Upper lobe of right lung (tissue), 1 donor: ENCODE measurements at regions not wholly inside any gene's neighbourhood (a gene's known extent, or its start where the extent isn't known, plus 50 kb on each side); places are given as distances from the start of the nearest gene placed in this dataset.

ENCODE experiments used
- ATAC-seq: fragments of 200-7000 bp; cut with Tn5 transposase; one replicate; pipeline ENCODE4 v1.9.1; 2020; ENCODE audit warnings: mild to moderate bottlenecking, moderate library complexity
- DNase-seq: peaks from one replicate; pipeline ENCODE4 v3.0.0-alpha.2; 2020
- H3K27ac ChIP-seq: fragments of 200-600 bp; one replicate; pipeline ENCODE4 v1.8.0; 2022
- H3K27me3 ChIP-seq: fragments of 200-600 bp; one replicate; pipeline ENCODE4 v1.8.0; 2022; ENCODE audit warnings: mild to moderate bottlenecking
- H3K36me3 ChIP-seq: fragments of 200-600 bp; one replicate; pipeline ENCODE4 v1.8.0; 2022
- H3K4me1 ChIP-seq: fragments of 200-600 bp; one replicate; pipeline ENCODE4 v1.8.0; 2022
- H3K4me3 ChIP-seq: fragments of 200-600 bp; one replicate; pipeline ENCODE4 v1.8.0; 2022; ENCODE audit warnings: mild to moderate bottlenecking
- H3K9me3 ChIP-seq: fragments of 200-600 bp; one replicate; pipeline ENCODE4 v1.8.0; 2022
- intact Hi-C: fragments of 100-400 bp; cut with DNase I; formaldehyde crosslinking; loops from one replicate; pipeline ENCODE4 v1.11.0; 2022
- TF ChIP-seq, protein P1 (sequence below): fragments of 200-600 bp; IDR thresholded peaks from one replicate; pipeline ENCODE4 v1.8.0; 2022; ENCODE audit warnings: antibody characterized with exemption
- donor health status: DM: no; HTN: yes; CAD: no; lungs with severe emphysema.

DNA sequence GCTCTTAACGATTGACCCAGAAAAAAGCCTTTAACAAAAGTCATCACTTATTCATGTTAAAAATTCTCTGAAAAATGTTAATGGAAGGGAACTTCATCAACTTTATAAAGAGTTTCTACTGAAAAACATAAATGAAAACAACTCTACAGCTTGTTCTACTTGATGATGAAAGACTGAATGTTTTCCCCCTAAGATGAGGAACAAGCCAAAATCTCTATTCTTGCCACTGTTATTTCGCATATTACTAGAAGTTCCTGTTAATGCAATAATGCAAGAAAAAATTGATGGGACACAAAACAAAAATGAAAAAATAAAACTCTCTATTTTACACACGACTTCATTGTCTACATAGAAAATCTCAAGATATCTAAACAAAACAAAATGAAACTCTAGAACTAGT is 249.8 kb upstream of the AKR1E2 start:
- TF ChIP-seq, protein P1, sequence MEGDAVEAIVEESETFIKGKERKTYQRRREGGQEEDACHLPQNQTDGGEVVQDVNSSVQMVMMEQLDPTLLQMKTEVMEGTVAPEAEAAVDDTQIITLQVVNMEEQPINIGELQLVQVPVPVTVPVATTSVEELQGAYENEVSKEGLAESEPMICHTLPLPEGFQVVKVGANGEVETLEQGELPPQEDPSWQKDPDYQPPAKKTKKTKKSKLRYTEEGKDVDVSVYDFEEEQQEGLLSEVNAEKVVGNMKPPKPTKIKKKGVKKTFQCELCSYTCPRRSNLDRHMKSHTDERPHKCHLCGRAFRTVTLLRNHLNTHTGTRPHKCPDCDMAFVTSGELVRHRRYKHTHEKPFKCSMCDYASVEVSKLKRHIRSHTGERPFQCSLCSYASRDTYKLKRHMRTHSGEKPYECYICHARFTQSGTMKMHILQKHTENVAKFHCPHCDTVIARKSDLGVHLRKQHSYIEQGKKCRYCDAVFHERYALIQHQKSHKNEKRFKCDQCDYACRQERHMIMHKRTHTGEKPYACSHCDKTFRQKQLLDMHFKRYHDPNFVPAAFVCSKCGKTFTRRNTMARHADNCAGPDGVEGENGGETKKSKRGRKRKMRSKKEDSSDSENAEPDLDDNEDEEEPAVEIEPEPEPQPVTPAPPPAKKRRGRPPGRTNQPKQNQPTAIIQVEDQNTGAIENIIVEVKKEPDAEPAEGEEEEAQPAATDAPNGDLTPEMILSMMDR: no peak
- no peak for ATAC-seq
- H3K36me3 ChIP-seq: no peaks in the 10 kb centered on the region
- H3K27me3 ChIP-seq: no peaks in the 10 kb centered on the region
- H3K4me1 ChIP-seq: no peaks in the 10 kb centered on the region
- DNase-seq: no peak
- H3K4me3 ChIP-seq: no peak overlapping the region
- intact Hi-C loops: no loop called here
- no peaks in the 10 kb centered on the region for H3K9me3 ChIP-seq
- H3K27ac ChIP-seq: no peak overlapping the region

DNA sequence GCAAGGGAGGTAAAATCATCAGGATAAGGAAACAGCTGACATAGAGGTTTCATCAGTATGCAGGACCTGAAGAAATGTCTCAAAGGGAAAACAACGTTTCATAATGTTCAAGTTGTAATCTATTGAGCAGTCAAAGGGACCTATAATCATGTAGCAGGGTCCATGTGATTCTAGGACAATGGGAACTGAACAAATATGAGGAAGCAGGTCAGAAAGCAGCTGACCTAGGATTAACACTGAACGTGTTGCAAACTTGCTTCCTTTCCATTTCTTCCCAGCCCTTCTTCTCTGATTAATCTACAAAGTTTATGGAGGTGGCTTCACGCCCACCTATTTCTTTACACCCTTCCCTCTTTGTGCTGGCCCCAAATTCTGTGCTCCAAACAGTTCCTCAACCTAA is 256.9 kb upstream of the AKR1E2 start:
- peak; percentile 91 for ATAC-seq
- Histone ChIP-seq H3K9me3 (no peaks in the 10 kb centered on the region), H3K4me3 (no peak overlapping the region), H3K4me1 (no peaks in the 10 kb centered on the region), H3K27me3 (no peaks in the 10 kb centered on the region), H3K27ac (no peak overlapping the region), H3K36me3 (no peaks in the 10 kb centered on the region)
- TF ChIP-seq, protein P1: no peak
- no peak for DNase-seq
- intact Hi-C loops: no loop called here

DNA sequence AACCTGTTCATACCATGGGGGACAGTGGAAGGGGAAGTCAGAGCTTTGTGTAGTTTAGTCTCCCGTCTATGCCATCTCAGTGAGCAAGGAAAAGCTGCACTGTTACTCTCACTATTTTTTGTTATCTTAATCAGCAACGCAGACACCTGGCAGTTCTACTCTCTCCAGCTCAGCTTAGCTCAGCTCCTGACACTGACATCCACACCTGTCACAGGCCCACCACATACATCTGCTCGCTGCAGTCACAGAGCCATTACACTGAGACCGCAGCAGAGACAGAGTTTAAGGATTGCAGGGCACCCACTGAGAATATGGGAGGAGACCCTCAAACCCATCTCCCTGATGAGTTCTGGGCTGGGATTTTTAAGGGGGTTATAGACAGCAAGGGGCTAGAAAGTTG is 257.3 kb upstream of the AKR1E2 start:
- TF ChIP-seq, protein P1: no peak
- Histone ChIP-seq H3K9me3 (no peaks in the 10 kb centered on the region), H3K4me3 (no peak overlapping the region), H3K4me1 (no peaks in the 10 kb centered on the region), H3K27ac (no peak overlapping the region), H3K36me3 (no peaks in the 10 kb centered on the region), H3K27me3 (no peaks in the 10 kb centered on the region)
- ATAC-seq (no peak), DNase-seq (no peak)
- intact Hi-C loops: no loop called here

DNA sequence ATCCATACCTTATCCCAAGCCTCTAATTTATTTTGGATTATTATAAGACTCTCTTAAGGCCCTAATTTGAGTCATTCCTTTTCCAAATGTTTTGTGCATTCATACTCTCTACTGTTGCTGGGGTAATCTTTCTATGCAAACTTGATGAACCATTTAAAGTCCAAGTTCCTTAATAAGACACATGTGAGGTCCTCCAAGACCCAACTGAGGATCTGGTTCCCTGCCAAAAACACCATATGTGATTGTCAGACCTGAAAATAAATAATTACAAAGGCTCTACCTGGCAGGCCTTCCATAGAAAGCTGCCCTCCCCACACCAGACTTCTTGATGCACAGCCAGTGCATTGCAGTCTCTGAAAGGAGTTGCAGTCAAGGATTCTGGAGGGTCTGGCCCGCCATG is 257.9 kb upstream of the AKR1E2 start:
- Histone ChIP-seq H3K4me3 (no peak overlapping the region), H3K27ac (no peak overlapping the region), H3K9me3 (no peaks in the 10 kb centered on the region), H3K4me1 (no peaks in the 10 kb centered on the region), H3K36me3 (no peaks in the 10 kb centered on the region), H3K27me3 (no peaks in the 10 kb centered on the region)
- TF ChIP-seq, protein P1: no peak
- ATAC-seq (no peak), DNase-seq (no peak)
- intact Hi-C loops: no loop called here

DNA sequence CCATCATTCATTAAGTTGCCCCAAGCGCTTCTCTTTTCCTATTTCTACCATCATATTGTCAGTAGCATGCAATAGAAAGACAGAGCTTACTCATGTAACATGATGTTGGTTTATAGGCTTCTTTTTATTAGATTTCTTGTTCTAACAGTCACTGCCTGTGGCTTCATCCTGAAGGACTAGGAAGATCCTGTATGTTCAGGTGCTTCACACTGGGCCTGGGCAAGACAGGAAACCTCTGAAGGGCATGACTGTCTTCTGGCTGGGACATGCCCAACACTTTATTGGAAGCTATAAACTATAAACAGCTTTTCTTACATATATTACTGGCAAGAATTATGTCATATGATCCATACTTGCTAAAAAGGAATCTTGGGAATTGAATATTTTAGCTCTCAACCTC is 258.4 kb upstream of the AKR1E2 start:
- intact Hi-C loops: no loop called here
- ATAC-seq (no peak), DNase-seq (no peak)
- Histone ChIP-seq H3K9me3 (no peaks in the 10 kb centered on the region), H3K4me3 (no peak overlapping the region), H3K36me3 (no peaks in the 10 kb centered on the region), H3K27me3 (no peaks in the 10 kb centered on the region), H3K4me1 (no peaks in the 10 kb centered on the region), H3K27ac (no peak overlapping the region)
- TF ChIP-seq, protein P1: no peak

DNA sequence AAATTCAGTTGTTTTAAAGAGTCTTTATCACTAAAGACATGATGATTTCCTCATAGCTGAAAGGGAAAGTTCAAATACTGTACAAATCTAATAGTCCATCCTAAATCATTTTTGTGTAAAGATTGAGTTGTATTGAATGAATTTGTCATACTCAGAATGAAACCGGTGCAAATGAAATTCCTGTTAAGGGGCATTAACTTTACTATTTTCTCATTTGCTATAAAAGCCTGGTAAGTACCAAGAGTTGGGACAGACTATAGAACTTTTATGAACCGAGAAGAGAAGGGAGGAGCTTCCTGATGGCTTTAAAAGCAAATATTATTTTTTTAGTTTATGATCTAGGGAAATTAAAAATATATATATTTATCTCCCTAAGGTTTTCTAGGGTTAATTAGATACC is 260.0 kb upstream of the AKR1E2 start:
- Histone ChIP-seq H3K27me3 (no peaks in the 10 kb centered on the region), H3K27ac (no peak overlapping the region), H3K9me3 (no peaks in the 10 kb centered on the region), H3K36me3 (no peaks in the 10 kb centered on the region), H3K4me1 (no peaks in the 10 kb centered on the region), H3K4me3 (no peak overlapping the region)
- TF ChIP-seq, protein P1: no peak
- DNase-seq (no peak), ATAC-seq (no peak)
- intact Hi-C loops: no loop called here
